Adrenal gland (tissue), 5 donors: ENCODE measurements at regions not wholly inside any gene's neighbourhood (a gene's known extent, or its start where the extent isn't known, plus 50 kb on each side); places are given as distances from the start of the nearest gene placed in this dataset.

ENCODE experiments used
- POLR2A ChIP-seq, 2 donors: fragments of 450-650 bp; IDR thresholded peaks; one replicate each; pipeline ENCODE4 v1.6.1; 2017; ENCODE audit warnings: antibody characterized with exemption in 2 of 2, mild to moderate bottlenecking in 2 of 2, moderate library complexity in 1 of 2
- TF ChIP-seq, protein P1 (sequence below), 6 experiments: fragments of 450-650 bp in 4 of 6; fragments of 200-600 bp in 2 of 6; sonication (generic) in 1 of 6; IDR thresholded peaks; 1 replicate in 5 of 6; 2 replicates in 1 of 6; pipeline versions ENCODE4 v1.5.1 to v1.8.0; 2016 to 2021; ENCODE audit warnings: antibody characterized with exemption in 6 of 6, mild to moderate bottlenecking in 2 of 6, moderate library complexity in 1 of 6
- donor health status: DM: no; HTN: no; CAD: no.

DNA sequence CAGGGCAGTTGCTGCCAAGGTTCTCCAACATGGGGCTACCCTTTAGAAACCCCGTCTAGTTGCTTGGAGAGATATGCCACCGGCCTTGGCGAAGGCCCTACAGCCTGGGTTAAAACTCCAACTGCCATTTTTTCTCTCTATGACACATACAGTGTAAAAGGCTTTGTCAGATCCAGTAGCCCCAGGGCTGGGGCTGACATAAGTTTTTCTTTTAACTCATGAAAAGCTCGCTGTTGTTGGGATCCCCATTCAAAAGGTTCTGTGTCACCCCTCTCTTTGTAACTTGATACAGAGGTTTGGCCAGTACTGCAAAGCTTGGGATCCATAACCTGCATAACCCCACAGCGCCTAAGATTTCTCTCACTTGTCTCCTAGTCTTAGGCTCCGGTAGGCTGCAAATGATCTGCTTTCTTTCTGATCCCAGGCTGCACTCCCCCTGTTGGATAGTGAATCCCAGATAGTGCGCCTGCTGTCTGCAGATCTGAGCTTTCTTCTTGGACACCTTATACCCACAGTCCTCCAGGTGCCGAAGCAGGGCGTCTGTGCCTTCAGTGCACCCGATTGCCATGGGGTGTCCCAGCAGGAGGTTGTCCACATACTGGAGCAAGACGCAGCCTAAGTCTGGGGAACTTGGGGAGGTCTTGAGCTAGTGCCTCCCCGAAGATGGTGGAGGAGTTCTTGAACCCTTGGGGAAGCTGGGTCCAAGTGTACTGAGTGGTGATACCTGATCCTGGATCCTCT lies 406.2 kb downstream of the TGFB2 start:
- TF ChIP-seq, protein P1, sequence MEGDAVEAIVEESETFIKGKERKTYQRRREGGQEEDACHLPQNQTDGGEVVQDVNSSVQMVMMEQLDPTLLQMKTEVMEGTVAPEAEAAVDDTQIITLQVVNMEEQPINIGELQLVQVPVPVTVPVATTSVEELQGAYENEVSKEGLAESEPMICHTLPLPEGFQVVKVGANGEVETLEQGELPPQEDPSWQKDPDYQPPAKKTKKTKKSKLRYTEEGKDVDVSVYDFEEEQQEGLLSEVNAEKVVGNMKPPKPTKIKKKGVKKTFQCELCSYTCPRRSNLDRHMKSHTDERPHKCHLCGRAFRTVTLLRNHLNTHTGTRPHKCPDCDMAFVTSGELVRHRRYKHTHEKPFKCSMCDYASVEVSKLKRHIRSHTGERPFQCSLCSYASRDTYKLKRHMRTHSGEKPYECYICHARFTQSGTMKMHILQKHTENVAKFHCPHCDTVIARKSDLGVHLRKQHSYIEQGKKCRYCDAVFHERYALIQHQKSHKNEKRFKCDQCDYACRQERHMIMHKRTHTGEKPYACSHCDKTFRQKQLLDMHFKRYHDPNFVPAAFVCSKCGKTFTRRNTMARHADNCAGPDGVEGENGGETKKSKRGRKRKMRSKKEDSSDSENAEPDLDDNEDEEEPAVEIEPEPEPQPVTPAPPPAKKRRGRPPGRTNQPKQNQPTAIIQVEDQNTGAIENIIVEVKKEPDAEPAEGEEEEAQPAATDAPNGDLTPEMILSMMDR (IDR thresholded peaks at IDR 0.05) = no peak
- TF ChIP-seq POLR2A (IDR thresholded peaks at IDR 0.05) = no peak
